MCF 10A (cell line): ENCODE measurements at regions not wholly inside any gene's neighbourhood (a gene's known extent, or its start where the extent isn't known, plus 50 kb on each side); places are given as distances from the start of the nearest gene placed in this dataset.

ENCODE experiments used
- BruUV-seq: library from RNA; stranded (reverse); fragments of 400-500 nt; replicated peaks from 2 replicates; lab custom pipeline; 2021; lab: Mats Ljungman, UMichigan
- CTCF ChIA-PET: fragments of 300-600 bp; sonication (Branson Sonifier 250); formaldehyde crosslinking; extraction: SDS; loops from one replicate; lab custom pipeline; 2021; ENCODE audit warnings: antibody characterized with exemption, inconsistent platforms; lab: Yijun Ruan, JAX
- POLR2A ChIA-PET: fragments of 300-600, 350-650 bp; sonication (Branson Sonifier 250); formaldehyde crosslinking; extraction: SDS; loops from one replicate; lab custom pipeline; 2020; ENCODE audit warnings: antibody characterized with exemption, inconsistent platforms; lab: Yijun Ruan, JAX
- DNase-seq: peaks from one replicate; pipeline ENCODE4 v3.0.0-alpha.2; 2018; ENCODE audit not compliant: unreplicated experiment
- H3K27ac Mint-ChIP-seq: one replicate; pipeline ENCODE4 v1.8.0; 2022; ENCODE audit warnings: mild to moderate bottlenecking, low read depth, mixed read lengths; ENCODE audit not compliant: unreplicated experiment
- H3K27me3 Mint-ChIP-seq: one replicate; pipeline ENCODE4 v1.8.0; 2022; ENCODE audit warnings: mixed read lengths; ENCODE audit not compliant: insufficient read depth, unreplicated experiment
- H3K36me3 Mint-ChIP-seq: one replicate; pipeline ENCODE4 v1.8.0; 2022; ENCODE audit warnings: mild to moderate bottlenecking, moderate library complexity, mixed read lengths; ENCODE audit not compliant: insufficient read depth, unreplicated experiment
- H3K4me1 Mint-ChIP-seq: one replicate; pipeline ENCODE4 v1.8.0; 2022; ENCODE audit warnings: mixed read lengths; ENCODE audit not compliant: insufficient read depth, unreplicated experiment
- H3K4me3 Mint-ChIP-seq: one replicate; pipeline ENCODE4 v1.8.0; 2022; ENCODE audit warnings: mild to moderate bottlenecking, moderate library complexity, mixed read lengths; ENCODE audit not compliant: unreplicated experiment
- H3K9me3 Mint-ChIP-seq: one replicate; pipeline ENCODE4 v1.8.0; 2022; ENCODE audit warnings: mixed read lengths; ENCODE audit not compliant: unreplicated experiment
- intact Hi-C: fragments of 100-400 bp; cut with micrococcal nuclease; formaldehyde crosslinking; loops from 2 replicates; pipeline ENCODE4 v1.14.1; 2022
- TF ChIP-seq, protein P1 (sequence below): fragments of 200-600 bp; IDR thresholded peaks from one replicate; pipeline ENCODE4 v1.8.0; 2022; ENCODE audit warnings: antibody characterized with exemption, mild to moderate bottlenecking; ENCODE audit not compliant: unreplicated experiment

- DNase-seq = peak; percentile 61
- intact Hi-C loops = no loop called here
- CTCF ChIA-PET = interaction anchor here (0.6 kb wide), 1 partner anchor 573 kb away, joined by 4 read pairs; no protein-coding TSS in a partner anchor
- TF ChIP-seq, protein P1, sequence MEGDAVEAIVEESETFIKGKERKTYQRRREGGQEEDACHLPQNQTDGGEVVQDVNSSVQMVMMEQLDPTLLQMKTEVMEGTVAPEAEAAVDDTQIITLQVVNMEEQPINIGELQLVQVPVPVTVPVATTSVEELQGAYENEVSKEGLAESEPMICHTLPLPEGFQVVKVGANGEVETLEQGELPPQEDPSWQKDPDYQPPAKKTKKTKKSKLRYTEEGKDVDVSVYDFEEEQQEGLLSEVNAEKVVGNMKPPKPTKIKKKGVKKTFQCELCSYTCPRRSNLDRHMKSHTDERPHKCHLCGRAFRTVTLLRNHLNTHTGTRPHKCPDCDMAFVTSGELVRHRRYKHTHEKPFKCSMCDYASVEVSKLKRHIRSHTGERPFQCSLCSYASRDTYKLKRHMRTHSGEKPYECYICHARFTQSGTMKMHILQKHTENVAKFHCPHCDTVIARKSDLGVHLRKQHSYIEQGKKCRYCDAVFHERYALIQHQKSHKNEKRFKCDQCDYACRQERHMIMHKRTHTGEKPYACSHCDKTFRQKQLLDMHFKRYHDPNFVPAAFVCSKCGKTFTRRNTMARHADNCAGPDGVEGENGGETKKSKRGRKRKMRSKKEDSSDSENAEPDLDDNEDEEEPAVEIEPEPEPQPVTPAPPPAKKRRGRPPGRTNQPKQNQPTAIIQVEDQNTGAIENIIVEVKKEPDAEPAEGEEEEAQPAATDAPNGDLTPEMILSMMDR = no peak
- Mint-ChIP-seq H3K9me3 (no peaks in the 10 kb centered on the region), H3K4me1 (peaks cover 8% of the 10 kb centered on the region), H3K27me3 (peaks cover 32% of the 10 kb centered on the region), H3K36me3 (no peaks in the 10 kb centered on the region), H3K4me3 (no peak overlapping the region), H3K27ac (peak overlapping the region; percentile 73)
- BruUV-seq = no TSS peak
- POLR2A ChIA-PET = no interaction called here
Observed at GRCh38 chrX:94123062-94123461, 449.1 kb downstream of the FAM133A start.

DNA sequence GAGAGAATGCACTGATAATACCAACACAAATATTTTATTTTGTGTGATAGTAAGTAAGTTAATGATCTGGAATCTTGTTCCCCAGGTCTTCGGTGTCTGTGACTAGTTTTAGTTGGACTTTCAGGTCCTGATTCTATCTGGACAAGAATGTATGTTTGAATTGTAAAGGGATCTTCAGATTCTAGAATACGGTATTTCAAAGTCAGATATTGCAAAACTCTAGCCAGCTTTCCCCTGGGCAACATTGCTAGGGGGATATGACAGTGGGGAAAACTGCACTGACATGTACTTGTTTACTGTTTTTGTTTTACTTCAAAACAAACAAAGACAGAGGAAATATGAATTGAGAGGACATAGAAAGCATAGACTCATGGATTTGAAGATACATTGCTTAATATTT is 489.0 kb downstream of the FAM133A start:
- peaks cover 13% of the 10 kb centered on the region for H3K27me3 Mint-ChIP-seq
- H3K36me3 Mint-ChIP-seq = no peaks in the 10 kb centered on the region
- BruUV-seq = no TSS peak
- no peak for DNase-seq
- intact Hi-C loops = no loop called here
- ChIA-PET POLR2A (no interaction called here), CTCF (no interaction called here)
- no peak overlapping the region for H3K27ac Mint-ChIP-seq
- H3K4me3 Mint-ChIP-seq = no peak overlapping the region
- TF ChIP-seq, protein P1 = no peak
- H3K9me3 Mint-ChIP-seq = peaks cover 10% of the 10 kb centered on the region
- no peaks in the 10 kb centered on the region for H3K4me1 Mint-ChIP-seq

GRCh38 chrX:94178145-94178788 is 504.3 kb downstream of the FAM133A start:
- CTCF ChIA-PET = no interaction called here
- no peak overlapping the region for H3K27ac Mint-ChIP-seq
- no peaks in the 10 kb centered on the region for H3K36me3 Mint-ChIP-seq
- peak overlapping the region; percentile 20 for H3K4me3 Mint-ChIP-seq
- no TSS peak for BruUV-seq
- TF ChIP-seq, protein P1 = no peak
- H3K27me3 Mint-ChIP-seq = peaks cover 21% of the 10 kb centered on the region
- peaks cover 10% of the 10 kb centered on the region for H3K9me3 Mint-ChIP-seq
- intact Hi-C loops = no loop called here
- H3K4me1 Mint-ChIP-seq = no peaks in the 10 kb centered on the region
- DNase-seq = peak; percentile 69
- POLR2A ChIA-PET = no interaction called here

DNA sequence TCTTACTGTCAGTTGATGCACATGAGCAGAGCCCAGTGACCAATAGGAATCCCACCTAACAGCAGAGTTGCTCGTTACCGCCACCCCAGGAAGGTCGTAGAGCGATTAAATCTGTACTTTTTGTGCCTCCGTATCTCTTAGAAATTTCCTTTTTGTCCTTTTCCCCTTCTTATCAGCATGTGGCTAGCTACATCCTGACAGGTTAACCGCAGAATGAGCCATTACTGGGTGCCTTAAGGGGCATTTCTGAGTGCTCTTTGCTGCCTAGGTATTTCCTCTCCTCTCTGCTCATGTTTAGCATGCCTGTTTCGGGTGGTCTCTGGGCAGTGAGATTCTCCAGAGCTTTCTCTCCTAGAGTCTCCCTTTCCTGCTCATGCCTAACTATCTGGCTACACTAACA is 530.5 kb downstream of the FAM133A start:
- Mint-ChIP-seq H3K4me1 (no peaks in the 10 kb centered on the region), H3K27me3 (peaks cover 12% of the 10 kb centered on the region), H3K9me3 (no peaks in the 10 kb centered on the region), H3K27ac (no peak overlapping the region), H3K36me3 (no peaks in the 10 kb centered on the region), H3K4me3 (no peak overlapping the region)
- ChIA-PET CTCF (no interaction called here), POLR2A (interaction anchor here (0.6 kb wide), 1 partner anchor 1128 kb away, joined by 4 read pairs; no protein-coding TSS in a partner anchor)
- intact Hi-C loops = no loop called here
- DNase-seq = no peak
- BruUV-seq = no TSS peak
- TF ChIP-seq, protein P1 = no peak
